ENCODE measurements at regions not wholly inside any gene's neighbourhood (a gene's known extent, or its start where the extent isn't known, plus 50 kb on each side); places are given as distances from the start of the nearest gene placed in this dataset.
"Not testable (repeated sequence)": the region's sequence is repeated elsewhere in the genome, so short reads cannot be mapped to it uniquely, and the experiment has no call there.

DNA sequence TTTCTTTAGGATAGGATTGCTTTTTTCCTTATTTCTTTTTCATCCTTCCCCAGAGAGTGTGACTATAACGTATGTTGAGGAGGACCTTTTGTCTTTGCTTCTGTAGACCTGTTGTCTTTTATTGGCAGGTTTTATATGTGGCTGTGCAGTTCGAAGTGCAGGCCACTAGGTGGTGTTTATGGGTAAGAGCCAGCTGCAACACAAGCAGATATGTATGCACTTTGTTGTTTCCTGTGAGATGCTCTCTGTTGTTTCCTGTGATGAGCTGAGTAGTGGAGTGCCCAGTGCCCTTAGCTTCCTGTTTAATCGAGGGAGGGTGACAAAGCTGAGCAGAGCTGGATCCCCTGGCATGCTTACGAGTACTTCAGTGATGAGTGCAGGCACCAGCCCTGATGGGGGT is 50.0 kb upstream of the TGIF2LX start:
- H3K9me2 ChIP-seq (ENCODE audit: insufficient read depth); H3K27me3 ChIP-seq (ENCODE audit: insufficient read depth); H2AFZ ChIP-seq; H3K4me1 Mint-ChIP-seq; H3K27ac ChIP-seq (ENCODE audit: low read depth); ATAC-seq; H3K79me2 ChIP-seq (replicated peaks; ENCODE audit: insufficient read depth); H3F3A ChIP-seq (replicated peaks; ENCODE audit: low read depth); H3K36me3 Mint-ChIP-seq (ENCODE audit: low read depth); H3K4me3 Mint-ChIP-seq; H4K20me1 ChIP-seq (replicated peaks; ENCODE audit: insufficient read depth); H3K27ac Mint-ChIP-seq; H3K4me1 ChIP-seq (ENCODE audit: insufficient read depth); H3K36me3 ChIP-seq (ENCODE audit: insufficient read depth); H3K27me3 Mint-ChIP-seq (ENCODE audit: insufficient read depth, low read depth, poor library complexity); H3K4me3 ChIP-seq; H3K9me3 Mint-ChIP-seq; H3K4me2 ChIP-seq: not testable (repeated sequence)
- TF ChIP-seq CTCF (conservative IDR thresholded peaks at IDR 0.05; ENCODE audit: low read depth in 2 of 2): peak; percentile 36 to 60; a peak in 3 of 4 replicates
- DNase-seq (ENCODE audit: low spot score): peak; percentile 55
